Transverse colon (tissue), 4 donors: ENCODE measurements at regions not wholly inside any gene's neighbourhood (a gene's known extent, or its start where the extent isn't known, plus 50 kb on each side); places are given as distances from the start of the nearest gene placed in this dataset.

Experiments
- DNase-seq: peaks from one replicate; pipeline ENCODE4 v3.0.0-alpha.2; 2019
- H3K27ac ChIP-seq, 4 donors: fragments of 200-600 bp; sonication (generic); 2 replicates each; pipeline ENCODE4 v1.5.1; 2016 to 2018; ENCODE audit warnings: inconsistent platforms in 4 of 4
- H3K27me3 ChIP-seq: fragments of 200-600 bp; sonication (generic); 2 replicates; pipeline ENCODE4 v1.5.1; 2017; ENCODE audit warnings: inconsistent platforms
- H3K36me3 ChIP-seq, 4 donors: fragments of 200-600 bp; sonication (generic); 2 replicates each; pipeline ENCODE4 v1.5.1; 2017 to 2019; ENCODE audit warnings: inconsistent platforms in 4 of 4
- H3K4me1 ChIP-seq, 4 donors: fragments of 200-600 bp; sonication (generic); 2 replicates each; pipeline ENCODE4 v1.5.1; 2017 to 2020; ENCODE audit warnings: inconsistent platforms in 4 of 4
- H3K4me3 ChIP-seq, 4 donors: fragments of 200-600 bp; sonication (generic); 1 replicate in 1 of 4; 2 replicates in 3 of 4; pipeline versions ENCODE4 v1.5.1 to v1.6.1; 2017 to 2019; ENCODE audit warnings: inconsistent platforms in 4 of 4
- H3K9me3 ChIP-seq, 2 donors: fragments of 200-600 bp; sonication (generic); 2 replicates each; pipeline ENCODE4 v1.5.1; 2017 to 2019; ENCODE audit warnings: inconsistent platforms in 2 of 2
- CTCF ChIP-seq, 5 experiments: fragments of 200-600 bp in 3 of 5; fragments of 450-650 bp in 2 of 5; sonication (generic) in 3 of 5; IDR thresholded peaks; 1 replicate in 2 of 5; 2 replicates in 3 of 5; pipeline ENCODE4 v1.5.1; 2016 to 2017; ENCODE audit warnings: antibody characterized with exemption in 5 of 5, inconsistent platforms in 3 of 5, mild to moderate bottlenecking in 2 of 5, moderate library complexity in 1 of 5
- EP300 ChIP-seq: sonication (generic); formaldehyde crosslinking; IDR thresholded peaks from one replicate; pipeline ENCODE4 v1.6.1; 2017; ENCODE audit warnings: antibody characterized with exemption, low read depth
- POLR2A ChIP-seq: fragments of 450-650 bp; IDR thresholded peaks from one replicate; pipeline ENCODE4 v1.6.1; 2016; ENCODE audit warnings: antibody characterized with exemption, mild to moderate bottlenecking, moderate library complexity
- POLR2AphosphoS5 ChIP-seq, 3 donors: sonication (generic); formaldehyde crosslinking; IDR thresholded peaks; one replicate each; pipeline ENCODE4 v1.6.1; 2016; ENCODE audit warnings: antibody characterized with exemption in 3 of 3
- WGBS, 2 donors: methylation state at CpG; one replicate each; pipeline ENCODE4 v1.1.5; 2018; ENCODE audit warnings: low coverage in 1 of 2; 5-methylcytosine and 5-hydroxymethylcytosine counted together
- in situ Hi-C, 4 donors: fragments of 200-750 bp; cut with MboI; loops; one replicate each; pipeline versions ENCODE4 v1.15.0 to v1.15.1; 2017; ENCODE audit warnings: low sequenced_read_pairs in 3 of 4, low pct_ligation_motif_present in 1 of 4, low pct_unique_long_range_greater_than_20kb in 1 of 4
- intact Hi-C: fragments of 100-400 bp; cut with DNase I; formaldehyde crosslinking; loops from one replicate; pipeline ENCODE4 v1.15.1; 2023; ENCODE audit warnings: low total_unique reads

DNA sequence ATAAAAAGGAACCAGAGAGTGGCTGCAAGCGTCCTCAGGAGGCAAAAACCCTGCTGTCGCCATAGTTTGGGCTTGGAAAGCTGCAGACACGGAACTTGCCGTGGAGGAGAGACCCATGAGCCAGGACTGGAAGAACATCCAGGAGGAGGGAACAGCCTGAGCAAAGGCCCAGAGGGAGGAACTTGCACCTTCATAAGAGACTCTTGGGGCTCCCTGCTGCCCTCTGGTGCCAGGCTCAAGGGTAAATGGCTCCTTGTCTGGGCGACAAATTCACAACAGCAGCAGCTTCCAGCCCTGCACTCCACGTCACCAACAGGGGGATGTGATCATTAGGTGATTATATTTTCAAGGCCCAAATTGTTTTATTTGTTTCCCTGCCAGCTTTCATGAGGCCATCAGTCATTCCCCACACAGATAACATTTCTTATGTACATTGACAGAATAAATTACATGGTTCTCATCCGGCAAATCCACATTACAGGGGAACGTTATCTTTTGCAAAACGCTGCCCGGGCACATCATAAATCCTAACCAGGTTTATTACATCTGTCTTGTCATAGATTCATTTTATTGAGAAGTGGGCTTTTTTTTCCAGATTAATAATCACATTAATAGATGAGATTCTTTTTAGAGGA is 143.0 kb upstream of the GRIK3 start:
- TF ChIP-seq CTCF (IDR thresholded peaks at IDR 0.05) (peak in 2 of 5 experiments; percentile 19 to 20), POLR2A (no peak)
- Histone ChIP-seq H3K27me3 (peaks cover 7% of the 10 kb centered on the region), H3K4me1 (no peaks in the 10 kb centered on the region), H3K9me3 (no peaks in the 10 kb centered on the region), H3K4me3 (no peak overlapping the region), H3K27ac (no peak overlapping the region), H3K36me3 (no peaks in the 10 kb centered on the region)
- DNase-seq: peak; percentile 13
- 57 to 71% methylated on average over 4 to 10 of the region's 10 CpGs for WGBS, 2 donors
- intact Hi-C loops: no loop called here
- in situ Hi-C loops: no loop called here

- no peak overlapping the region for H3K4me3 ChIP-seq
- DNase-seq: no peak
- intact Hi-C loops (no loop called here), in situ Hi-C loops (no loop called here)
- WGBS, 2 donors: 47% methylated on average over 5 of the region's 5 CpGs; no CpG with 5 or more reads in 1 of the 2 donors
- H3K9me3 ChIP-seq: no peaks in the 10 kb centered on the region
- no peak overlapping the region for H3K27ac ChIP-seq
- TF ChIP-seq EP300 (no peak), CTCF (IDR thresholded peaks at IDR 0.05) (no peak), POLR2A (no peak), POLR2AphosphoS5 (IDR thresholded peaks at IDR 0.05) (no peak)
- no peaks in the 10 kb centered on the region for H3K4me1 ChIP-seq
- peaks cover 7% of the 10 kb centered on the region for H3K27me3 ChIP-seq
- H3K36me3 ChIP-seq: no peaks in the 10 kb centered on the region
Observed at GRCh38 chr1:37181425-37181824, 147.1 kb upstream of the GRIK3 start.

DNA sequence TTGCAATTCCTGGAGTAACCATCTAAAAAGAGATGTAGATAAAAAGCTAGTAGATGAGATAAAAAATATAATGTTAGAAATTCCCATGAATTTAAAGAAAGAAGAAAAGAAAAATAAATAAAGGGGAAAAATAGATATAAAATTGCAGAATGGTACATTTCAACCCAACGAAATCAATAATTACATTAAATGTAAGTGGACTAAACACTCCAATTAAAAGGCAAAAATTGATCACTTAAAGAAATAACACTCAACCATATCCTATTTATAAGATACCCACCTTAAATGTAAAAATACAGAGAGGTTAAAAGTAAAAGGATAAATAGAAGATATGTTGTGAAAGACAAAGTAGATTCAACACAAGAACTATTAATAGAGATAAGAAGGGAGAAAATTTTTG is 150.5 kb upstream of the GRIK3 start:
- intact Hi-C loops: no loop called here
- in situ Hi-C loops: no loop called here
- Histone ChIP-seq H3K4me3 (no peak overlapping the region), H3K27me3 (peaks cover 7% of the 10 kb centered on the region), H3K36me3 (no peaks in the 10 kb centered on the region), H3K4me1 (no peaks in the 10 kb centered on the region), H3K27ac (no peak overlapping the region), H3K9me3 (no peaks in the 10 kb centered on the region)
- DNase-seq: no peak
- TF ChIP-seq EP300 (no peak), POLR2AphosphoS5 (IDR thresholded peaks at IDR 0.05) (no peak)
- 17 to 38% methylated on average over 1 of the region's 1 CpG for WGBS, 2 donors

- no peak for DNase-seq
- in situ Hi-C loops (no loop called here), intact Hi-C loops (no loop called here)
- peaks cover 4% of the 10 kb centered on the region for H3K27me3 ChIP-seq
- H3K4me3 ChIP-seq: no peak overlapping the region
- no peaks in the 10 kb centered on the region for H3K9me3 ChIP-seq
- TF ChIP-seq EP300: no peak
- no peak overlapping the region for H3K27ac ChIP-seq
- 83 to 89% methylated on average over 1 of the region's 1 CpG for WGBS, 2 donors
- H3K4me1 ChIP-seq: no peaks in the 10 kb centered on the region
- H3K36me3 ChIP-seq: no peaks in the 10 kb centered on the region
Observed at GRCh38 chr1:37186246-37186756, 152.0 kb upstream of the GRIK3 start.

- H3K27ac ChIP-seq: no peak overlapping the region
- H3K27me3 ChIP-seq: no peaks in the 10 kb centered on the region
- no peak overlapping the region for H3K4me3 ChIP-seq
- TF ChIP-seq POLR2A (no peak), POLR2AphosphoS5 (IDR thresholded peaks at IDR 0.05) (no peak), EP300 (no peak), CTCF (IDR thresholded peaks at IDR 0.05) (no peak)
- no peak for DNase-seq
- H3K4me1 ChIP-seq: no peaks in the 10 kb centered on the region
- H3K9me3 ChIP-seq: no peaks in the 10 kb centered on the region
- in situ Hi-C loops: no loop called here
- intact Hi-C loops: no loop called here
- 15% methylated on average over 3 of the region's 3 CpGs; no CpG with 5 or more reads in 1 of the 2 donors for WGBS, 2 donors
- no peaks in the 10 kb centered on the region for H3K36me3 ChIP-seq
Observed at GRCh38 chr1:37189111-37189510, 154.8 kb upstream of the GRIK3 start.
